NB4 (cell line): ENCODE measurements at regions not wholly inside any gene's neighbourhood (a gene's known extent, or its start where the extent isn't known, plus 50 kb on each side); places are given as distances from the start of the nearest gene placed in this dataset.

ENCODE experiments used
- MAX ChIP-seq: IDR thresholded peaks from 2 replicates; pipeline ENCODE4 v1.6.1; 2011; ENCODE audit warnings: low read depth, low read length
- POLR2A ChIP-seq: IDR thresholded peaks from 2 replicates; pipeline ENCODE4 v1.6.1; 2011; ENCODE audit warnings: mild to moderate bottlenecking; ENCODE audit not compliant: insufficient read length; ENCODE audit errors: extremely low read depth
- TF ChIP-seq, protein P1 (sequence below): IDR thresholded peaks from one replicate; pipeline ENCODE4 v1.5.1; 2012; ENCODE audit warnings: low read depth, low read length

DNA sequence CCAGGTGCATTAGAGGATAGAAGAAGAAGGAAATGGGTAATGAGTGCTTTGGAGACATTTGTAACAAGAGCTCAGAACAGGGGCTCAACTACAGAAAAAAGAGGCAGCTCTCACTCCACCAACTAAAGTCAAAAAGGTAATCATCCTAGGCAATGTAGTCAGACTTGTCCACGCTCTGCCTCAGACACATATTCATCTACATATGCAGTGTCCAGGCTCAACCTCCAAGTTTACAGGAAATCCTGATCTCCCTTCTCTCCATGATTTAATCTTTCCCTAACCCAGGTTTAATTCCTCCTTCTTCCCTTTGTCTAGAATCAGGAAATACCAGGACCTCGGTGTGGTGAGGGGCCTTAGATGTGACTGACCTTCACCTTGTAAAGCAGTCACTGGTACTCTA, 65.7 kb upstream of the SELENOP start:
- TF ChIP-seq, protein P1, sequence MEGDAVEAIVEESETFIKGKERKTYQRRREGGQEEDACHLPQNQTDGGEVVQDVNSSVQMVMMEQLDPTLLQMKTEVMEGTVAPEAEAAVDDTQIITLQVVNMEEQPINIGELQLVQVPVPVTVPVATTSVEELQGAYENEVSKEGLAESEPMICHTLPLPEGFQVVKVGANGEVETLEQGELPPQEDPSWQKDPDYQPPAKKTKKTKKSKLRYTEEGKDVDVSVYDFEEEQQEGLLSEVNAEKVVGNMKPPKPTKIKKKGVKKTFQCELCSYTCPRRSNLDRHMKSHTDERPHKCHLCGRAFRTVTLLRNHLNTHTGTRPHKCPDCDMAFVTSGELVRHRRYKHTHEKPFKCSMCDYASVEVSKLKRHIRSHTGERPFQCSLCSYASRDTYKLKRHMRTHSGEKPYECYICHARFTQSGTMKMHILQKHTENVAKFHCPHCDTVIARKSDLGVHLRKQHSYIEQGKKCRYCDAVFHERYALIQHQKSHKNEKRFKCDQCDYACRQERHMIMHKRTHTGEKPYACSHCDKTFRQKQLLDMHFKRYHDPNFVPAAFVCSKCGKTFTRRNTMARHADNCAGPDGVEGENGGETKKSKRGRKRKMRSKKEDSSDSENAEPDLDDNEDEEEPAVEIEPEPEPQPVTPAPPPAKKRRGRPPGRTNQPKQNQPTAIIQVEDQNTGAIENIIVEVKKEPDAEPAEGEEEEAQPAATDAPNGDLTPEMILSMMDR = no peak
- TF ChIP-seq POLR2A (no peak), MAX (no peak)
